HepG2 (cell line): ENCODE measurements at regions not wholly inside any gene's neighbourhood (a gene's known extent, or its start where the extent isn't known, plus 50 kb on each side); places are given as distances from the start of the nearest gene placed in this dataset.

ENCODE experiments used
- AKAP8 ChIP-seq: sonication (generic); formaldehyde crosslinking; IDR thresholded peaks from 2 replicates; pipeline ENCODE4 v1.5.1; 2020; ENCODE audit warnings: mild to moderate bottlenecking, missing genetic modification reagents
- CEBPG ChIP-seq: IDR thresholded peaks from 2 replicates; pipeline ENCODE4 v1.6.1; 2016
- ELF4 ChIP-seq: sonication (generic); formaldehyde crosslinking; IDR thresholded peaks from 2 replicates; pipeline ENCODE4 v1.5.0; 2020; ENCODE audit warnings: missing genetic modification reagents, mild to moderate bottlenecking, moderate library complexity, borderline replicate concordance
- FOXJ3 ChIP-seq: sonication (generic); formaldehyde crosslinking; IDR thresholded peaks from 2 replicates; pipeline ENCODE4 v1.4.0; 2020; ENCODE audit warnings: missing genetic modification reagents, mild to moderate bottlenecking, borderline replicate concordance
- FOXP4 ChIP-seq: sonication (generic); formaldehyde crosslinking; IDR thresholded peaks from 2 replicates; pipeline ENCODE4 v1.4.0; 2020; ENCODE audit warnings: missing genetic modification reagents
- GABPB1 ChIP-seq: IDR thresholded peaks from 2 replicates; pipeline ENCODE4 v1.6.1; 2016; ENCODE audit warnings: mild to moderate bottlenecking, missing genetic modification reagents, moderate library complexity, missing compliant biosample characterization
- GATAD1 ChIP-seq: IDR thresholded peaks from 2 replicates; pipeline ENCODE4 v1.6.1; 2016; ENCODE audit warnings: missing genetic modification reagents, missing compliant biosample characterization
- GATAD2A ChIP-seq: IDR thresholded peaks from 2 replicates; pipeline ENCODE4 v1.6.1; 2016
- HOXA5 ChIP-seq: sonication (generic); formaldehyde crosslinking; IDR thresholded peaks from 2 replicates; pipeline ENCODE4 v1.4.0; 2020; ENCODE audit warnings: missing genetic modification reagents
- MED1 ChIP-seq: sonication (generic); formaldehyde crosslinking; IDR thresholded peaks from 2 replicates; pipeline ENCODE4 v1.4.0; 2020; ENCODE audit warnings: missing genetic modification reagents
- MYNN ChIP-seq: sonication (generic); formaldehyde crosslinking; IDR thresholded peaks from 2 replicates; pipeline ENCODE4 v1.4.0; 2020; ENCODE audit warnings: mild to moderate bottlenecking, low read depth, missing genetic modification reagents
- RARA ChIP-seq: IDR thresholded peaks from 2 replicates; pipeline ENCODE4 v1.6.1; 2016; ENCODE audit warnings: missing genetic modification reagents, missing compliant biosample characterization
- SCMH1 ChIP-seq: sonication (generic); formaldehyde crosslinking; IDR thresholded peaks from 2 replicates; pipeline ENCODE4 v1.9.0; 2021; ENCODE audit warnings: missing genetic modification reagents, mild to moderate bottlenecking, borderline replicate concordance
- SP140L ChIP-seq: sonication (generic); formaldehyde crosslinking; IDR thresholded peaks from 2 replicates; pipeline ENCODE4 v1.4.0; 2020; ENCODE audit warnings: missing genetic modification reagents, borderline replicate concordance
- STAG1 ChIP-seq: sonication (generic); formaldehyde crosslinking; IDR thresholded peaks from 2 replicates; pipeline ENCODE4 v1.4.0; 2020; ENCODE audit warnings: missing genetic modification reagents
- TRIM22 ChIP-seq: fragments of 450-650 bp; IDR thresholded peaks from 2 replicates; pipeline ENCODE4 v1.6.1; 2017
- USF2 ChIP-seq, 2 experiments: sonication (generic) in 1 of 2; formaldehyde crosslinking in 1 of 2; IDR thresholded peaks; 2 replicates each; pipeline versions ENCODE4 v1.5.1 to v1.6.1; 2011 to 2020; ENCODE audit warnings: borderline replicate concordance in 1 of 2, low read depth in 1 of 2, low read length in 1 of 2, mild to moderate bottlenecking in 1 of 2, missing genetic modification reagents in 1 of 2, moderate library complexity in 1 of 2
- ZC3H13 ChIP-seq: sonication (generic); formaldehyde crosslinking; IDR thresholded peaks from 2 replicates; pipeline ENCODE4 v1.8.1; 2023; ENCODE audit warnings: mild to moderate bottlenecking, missing genetic modification reagents, moderate library complexity
- ZMYM4 ChIP-seq: sonication (generic); formaldehyde crosslinking; IDR thresholded peaks from 2 replicates; pipeline ENCODE4 v1.8.1; 2023; ENCODE audit warnings: mild to moderate bottlenecking, missing genetic modification reagents
- ZNF230 ChIP-seq: sonication (generic); formaldehyde crosslinking; IDR thresholded peaks from 2 replicates; pipeline ENCODE4 v1.4.0; 2020; ENCODE audit warnings: mild to moderate bottlenecking, missing genetic modification reagents
- ZNF264 ChIP-seq: sonication (generic); formaldehyde crosslinking; IDR thresholded peaks from 2 replicates; pipeline ENCODE4 v1.4.0; 2020; ENCODE audit warnings: missing genetic modification reagents
- ZNF367 ChIP-seq: sonication (generic); formaldehyde crosslinking; IDR thresholded peaks from 2 replicates; pipeline ENCODE4 v1.4.0; 2020; ENCODE audit warnings: missing genetic modification reagents, borderline replicate concordance
- ZNF564 ChIP-seq: sonication (generic); formaldehyde crosslinking; IDR thresholded peaks from 2 replicates; pipeline ENCODE4 v1.8.1; 2023; ENCODE audit warnings: mild to moderate bottlenecking, missing genetic modification reagents
- ZNF660 ChIP-seq: sonication (generic); formaldehyde crosslinking; IDR thresholded peaks from 2 replicates; pipeline ENCODE4 v1.5.1; 2020; ENCODE audit warnings: mild to moderate bottlenecking, low read depth, missing genetic modification reagents, borderline replicate concordance
- ZNF737 ChIP-seq: sonication (generic); formaldehyde crosslinking; IDR thresholded peaks from 2 replicates; pipeline ENCODE4 v1.5.0; 2020; ENCODE audit warnings: missing genetic modification reagents, mild to moderate bottlenecking, borderline replicate concordance
- ZSCAN12 ChIP-seq: sonication (generic); formaldehyde crosslinking; IDR thresholded peaks from 2 replicates; pipeline ENCODE4 v1.9.0; 2021; ENCODE audit warnings: mild to moderate bottlenecking, missing genetic modification reagents

- TF ChIP-seq ZC3H13 (CRISPR knock-in tag) (no peak), SP140L (CRISPR knock-in tag) (0 out of 2 replicates have a peak, but pooled peaks have one; percentile 26), ZNF264 (CRISPR knock-in tag) (no peak), ZNF564 (CRISPR knock-in tag) (no peak), ELF4 (no peak), ZNF367 (CRISPR knock-in tag) (no peak), GATAD1 (CRISPR knock-in tag) (0 out of 2 replicates have a peak, but pooled peaks have one; percentile 38), FOXJ3 (CRISPR knock-in tag) (no peak), SCMH1 (CRISPR knock-in tag) (no peak), ZMYM4 (CRISPR knock-in tag) (peak; percentile 39; the same call in 1 of the 2 replicates), ZSCAN12 (no peak), ZNF737 (CRISPR knock-in tag) (no peak), CEBPG (0 out of 2 replicates have a peak, but pooled peaks have one; percentile 20), ZNF660 (CRISPR knock-in tag) (no peak), USF2 (IDR thresholded peaks at IDR 0.05; ENCODE audit: low read depth, low read length) (no peak; the same call in 1 of the 2 replicates), USF2 (CRISPR knock-in tag; IDR thresholded peaks at IDR 0.05; ENCODE audit: borderline replicate concordance) (no peak), ZNF230 (no peak), AKAP8 (CRISPR knock-in tag) (no peak), GATAD2A (0 out of 2 replicates have a peak, but pooled peaks have one; percentile 41), TRIM22 (no peak), GABPB1 (CRISPR knock-in tag) (0 out of 2 replicates have a peak, but pooled peaks have one; percentile 30), STAG1 (CRISPR knock-in tag) (peak; percentile 93), HOXA5 (CRISPR knock-in tag) (0 out of 2 replicates have a peak, but pooled peaks have one; percentile 53), FOXP4 (CRISPR knock-in tag) (no peak), MED1 (CRISPR knock-in tag) (no peak), RARA (no peak), MYNN (CRISPR knock-in tag) (no peak)
These were observed 114.0 kb downstream of the C16orf95 start (continued) for GRCh38 chr16:87203060-87203656.
